Neural progenitor cell (in vitro differentiated cells): ENCODE measurements at regions not wholly inside any gene's neighbourhood (a gene's known extent, or its start where the extent isn't known, plus 50 kb on each side); places are given as distances from the start of the nearest gene placed in this dataset.

ENCODE experiments used
- CTCF ChIP-seq: fragments of 200-600 bp; sonication (generic); IDR thresholded peaks from 2 replicates; pipeline ENCODE4 v1.5.1; 2017; ENCODE audit warnings: antibody characterized with exemption, mild to moderate bottlenecking
- EZH2 ChIP-seq: fragments of 200-600 bp; sonication (generic); IDR thresholded peaks from 2 replicates; pipeline ENCODE4 v1.6.1; 2017; ENCODE audit warnings: antibody characterized with exemption, mild to moderate bottlenecking, moderate library complexity

DNA sequence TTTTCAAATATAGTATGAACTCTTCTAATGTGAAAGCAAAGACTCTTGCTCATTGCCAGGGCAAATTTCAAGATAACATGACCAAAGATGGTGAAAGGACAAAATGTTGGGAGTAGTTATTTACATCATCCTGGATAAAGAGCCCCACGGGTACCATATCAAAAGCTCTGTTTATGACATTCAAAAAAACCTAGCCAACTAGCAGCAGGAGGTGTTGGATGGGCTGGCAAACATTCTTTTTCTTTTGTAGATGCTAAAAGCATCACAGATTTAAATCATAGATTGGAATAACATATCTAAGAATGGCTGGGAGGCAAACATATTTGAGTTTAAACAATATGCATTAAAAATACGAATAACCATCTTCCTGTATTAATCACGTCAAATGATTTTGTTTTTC is 153.5 kb downstream of the ICOS start:
- TF ChIP-seq CTCF (no peak), EZH2 (no peak)
